Neural cell (in vitro differentiated cells): ENCODE measurements at regions not wholly inside any gene's neighbourhood (a gene's known extent, or its start where the extent isn't known, plus 50 kb on each side); places are given as distances from the start of the nearest gene placed in this dataset.

Experiments
- H2AFZ ChIP-seq: fragments of 200-600, 300-800 bp; sonication (generic), shearing (Covaris generic); 2 replicates; pipeline ENCODE4 v1.6.0; 2014; ENCODE audit warnings: low read depth, mild to moderate bottlenecking, antibody characterized with exemption, low read length, moderate library complexity
- H3F3A ChIP-seq: fragments of 200-600 bp; shearing (Covaris generic); 2 replicates; pipeline ENCODE4 v1.6.1; 2016; ENCODE audit warnings: mild to moderate bottlenecking, moderate library complexity, mixed read lengths, antibody characterized with exemption, low read length; ENCODE audit not compliant: insufficient read depth, poor library complexity, severe bottlenecking
- H3K27ac ChIP-seq: fragments of 200-600, 300-800 bp; sonication (generic), shearing (Covaris generic); 2 replicates; pipeline ENCODE4 v1.5.1; 2014; ENCODE audit warnings: mild to moderate bottlenecking, low read length, moderate library complexity
- H3K27me3 ChIP-seq: fragments of 300-800, 200-600 bp; sonication (generic), shearing (Covaris generic); 2 replicates; pipeline ENCODE4 v1.6.0; 2014; ENCODE audit warnings: mild to moderate bottlenecking, low read depth, low read length, moderate library complexity; ENCODE audit not compliant: insufficient read depth
- H3K36me3 ChIP-seq: fragments of 300-800, 200-600 bp; sonication (generic), shearing (Covaris generic); 2 replicates; pipeline ENCODE4 v1.5.1; 2014; ENCODE audit warnings: mild to moderate bottlenecking, antibody characterized with exemption, low read length, moderate library complexity; ENCODE audit not compliant: insufficient read depth
- H3K4me2 ChIP-seq: fragments of 300-800, 200-600 bp; sonication (generic), shearing (Covaris generic); 2 replicates; pipeline ENCODE4 v1.6.0; 2014; ENCODE audit warnings: mild to moderate bottlenecking, low read length
- H3K4me3 ChIP-seq: fragments of 300-800, 200-600 bp; sonication (generic), shearing (Covaris generic); 2 replicates; pipeline ENCODE4 v1.5.1; 2014; ENCODE audit warnings: mild to moderate bottlenecking, low read length, moderate library complexity
- H3K79me2 ChIP-seq: fragments of 200-600 bp; shearing (Covaris generic); replicated peaks from 2 replicates; pipeline ENCODE4 v1.6.0; 2014; ENCODE audit warnings: mild to moderate bottlenecking, low read length, moderate library complexity; ENCODE audit not compliant: insufficient read depth
- H3K9ac ChIP-seq: fragments of 300-800, 200-600 bp; sonication (generic), shearing (Covaris generic); 2 replicates; pipeline ENCODE4 v1.6.1; 2016; ENCODE audit warnings: mild to moderate bottlenecking, low read length, mixed read lengths
- H3K9me2 ChIP-seq: fragments of 200-600 bp; shearing (Covaris generic); 2 replicates; pipeline ENCODE4 v1.6.1; 2016; ENCODE audit warnings: mild to moderate bottlenecking, low read length, mixed read lengths; ENCODE audit not compliant: insufficient read depth
- H3K9me3 ChIP-seq: fragments of 200-600, 300-800 bp; sonication (generic), shearing (Covaris generic); 2 replicates; pipeline ENCODE4 v1.6.1; 2016; ENCODE audit warnings: mild to moderate bottlenecking, mixed run types, low read length, moderate library complexity, mixed read lengths
- H4K20me1 ChIP-seq: fragments of 200-600 bp; shearing (Covaris generic); 2 replicates; pipeline ENCODE4 v1.6.1; 2016; ENCODE audit warnings: mild to moderate bottlenecking, mixed run types; ENCODE audit not compliant: insufficient read depth
- EP300 ChIP-seq: fragments of 450-650 bp; conservative IDR thresholded peaks from 2 replicates; pipeline ENCODE4 v1.6.1; 2014; ENCODE audit warnings: antibody characterized with exemption, mild to moderate bottlenecking, moderate library complexity; ENCODE audit not compliant: poor library complexity, severe bottlenecking
- EZH2 ChIP-seq: fragments of 200-600, 300-800 bp; shearing (Covaris generic), sonication (generic); IDR thresholded peaks from 2 replicates; pipeline ENCODE4 v1.6.1; 2014; ENCODE audit warnings: antibody characterized with exemption, low read length, borderline replicate concordance, mild to moderate bottlenecking; ENCODE audit not compliant: insufficient read depth, poor library complexity, severe bottlenecking
- MXI1 ChIP-seq: fragments of 450-650 bp; conservative IDR thresholded peaks from 2 replicates; pipeline ENCODE4 v1.6.1; 2014; ENCODE audit warnings: antibody characterized with exemption, mild to moderate bottlenecking; ENCODE audit not compliant: poor library complexity, severe bottlenecking
- POLR2AphosphoS5 ChIP-seq: IDR thresholded peaks from 2 replicates; pipeline ENCODE4 v1.6.1; 2012
- RAD21 ChIP-seq: fragments of 450-650 bp; conservative IDR thresholded peaks from 2 replicates; pipeline ENCODE4 v1.6.1; 2014; ENCODE audit warnings: antibody characterized with exemption, mild to moderate bottlenecking, moderate library complexity
- REST ChIP-seq: IDR thresholded peaks from 2 replicates; pipeline ENCODE4 v1.6.1; 2012; ENCODE audit warnings: borderline replicate concordance
- SMC3 ChIP-seq: fragments of 450-650 bp; conservative IDR thresholded peaks from 2 replicates; pipeline ENCODE4 v1.6.1; 2014; ENCODE audit warnings: antibody characterized with exemption, mild to moderate bottlenecking, moderate library complexity; ENCODE audit not compliant: poor library complexity
- TAF1 ChIP-seq: IDR thresholded peaks from 2 replicates; pipeline ENCODE4 v1.6.1; 2012; ENCODE audit warnings: low read depth
- TF ChIP-seq, protein P1 (sequence below): fragments of 450-650 bp; IDR thresholded peaks from 2 replicates; pipeline ENCODE4 v1.5.1; 2014; ENCODE audit warnings: antibody characterized with exemption, mild to moderate bottlenecking, moderate library complexity; ENCODE audit not compliant: poor library complexity, severe bottlenecking

GRCh38 chr6:134529921-134530320 is 212.0 kb upstream of the SGK1 start:
- H3K9ac ChIP-seq, result no peak overlapping the region
- no peak overlapping the region for H3K27ac ChIP-seq
- no peaks in the 10 kb centered on the region for H3K9me2 ChIP-seq
- no peak overlapping the region for H2AFZ ChIP-seq
- no peaks in the 10 kb centered on the region for H3K36me3 ChIP-seq
- no peaks in the 10 kb centered on the region for H3K79me2 ChIP-seq
- H3K9me3 ChIP-seq, result no peaks in the 10 kb centered on the region
- no peaks in the 10 kb centered on the region for H3K27me3 ChIP-seq
- TF ChIP-seq SMC3 (no peak), RAD21 (no peak), TAF1 (no peak), EZH2 (no peak), MXI1 (no peak), EP300 (no peak), POLR2AphosphoS5 (no peak), REST (no peak)
- TF ChIP-seq, protein P1, sequence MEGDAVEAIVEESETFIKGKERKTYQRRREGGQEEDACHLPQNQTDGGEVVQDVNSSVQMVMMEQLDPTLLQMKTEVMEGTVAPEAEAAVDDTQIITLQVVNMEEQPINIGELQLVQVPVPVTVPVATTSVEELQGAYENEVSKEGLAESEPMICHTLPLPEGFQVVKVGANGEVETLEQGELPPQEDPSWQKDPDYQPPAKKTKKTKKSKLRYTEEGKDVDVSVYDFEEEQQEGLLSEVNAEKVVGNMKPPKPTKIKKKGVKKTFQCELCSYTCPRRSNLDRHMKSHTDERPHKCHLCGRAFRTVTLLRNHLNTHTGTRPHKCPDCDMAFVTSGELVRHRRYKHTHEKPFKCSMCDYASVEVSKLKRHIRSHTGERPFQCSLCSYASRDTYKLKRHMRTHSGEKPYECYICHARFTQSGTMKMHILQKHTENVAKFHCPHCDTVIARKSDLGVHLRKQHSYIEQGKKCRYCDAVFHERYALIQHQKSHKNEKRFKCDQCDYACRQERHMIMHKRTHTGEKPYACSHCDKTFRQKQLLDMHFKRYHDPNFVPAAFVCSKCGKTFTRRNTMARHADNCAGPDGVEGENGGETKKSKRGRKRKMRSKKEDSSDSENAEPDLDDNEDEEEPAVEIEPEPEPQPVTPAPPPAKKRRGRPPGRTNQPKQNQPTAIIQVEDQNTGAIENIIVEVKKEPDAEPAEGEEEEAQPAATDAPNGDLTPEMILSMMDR, result no peak
- H4K20me1 ChIP-seq, result no peaks in the 10 kb centered on the region
- H3K4me2 ChIP-seq, result no peak overlapping the region
- H3K4me3 ChIP-seq, result no peak overlapping the region
- H3F3A ChIP-seq, result no peaks in the 10 kb centered on the region

GRCh38 chr6:134529305-134529704 is 211.4 kb upstream of the SGK1 start:
- H3K79me2 ChIP-seq, result no peaks in the 10 kb centered on the region
- no peaks in the 10 kb centered on the region for H3K36me3 ChIP-seq
- no peaks in the 10 kb centered on the region for H3K9me2 ChIP-seq
- H3K4me2 ChIP-seq, result no peak overlapping the region
- H3F3A ChIP-seq, result no peaks in the 10 kb centered on the region
- no peak overlapping the region for H3K4me3 ChIP-seq
- no peaks in the 10 kb centered on the region for H3K27me3 ChIP-seq
- no peak overlapping the region for H3K27ac ChIP-seq
- H4K20me1 ChIP-seq, result no peaks in the 10 kb centered on the region
- H3K9me3 ChIP-seq, result no peaks in the 10 kb centered on the region
- no peak overlapping the region for H3K9ac ChIP-seq
- no peak overlapping the region for H2AFZ ChIP-seq
- TF ChIP-seq EZH2, result no peak
